Hepatocyte (in vitro differentiated cells): ENCODE measurements at regions not wholly inside any gene's neighbourhood (a gene's known extent, or its start where the extent isn't known, plus 50 kb on each side); places are given as distances from the start of the nearest gene placed in this dataset.

ENCODE experiments used
- CTCF ChIP-seq: fragments of 200-600 bp; sonication (generic); IDR thresholded peaks from 2 replicates; pipeline ENCODE4 v1.5.1; 2016; ENCODE audit warnings: antibody characterized with exemption, mild to moderate bottlenecking; ENCODE audit not compliant: poor library complexity
- EZH2phosphoT487 ChIP-seq: fragments of 200-600 bp; sonication (generic); IDR thresholded peaks from one replicate; pipeline ENCODE4 v1.6.1; 2018; ENCODE audit warnings: antibody characterized with exemption, mild to moderate bottlenecking, low read depth, moderate library complexity; ENCODE audit not compliant: unreplicated experiment, severe bottlenecking

GRCh38 chr22:49626361-49627216 lies 201.1 kb downstream of the BRD1 start:
- TF ChIP-seq EZH2phosphoT487 (no peak), CTCF (no peak)
